Neural progenitor cell (in vitro differentiated cells): ENCODE measurements at regions not wholly inside any gene's neighbourhood (a gene's known extent, or its start where the extent isn't known, plus 50 kb on each side); places are given as distances from the start of the nearest gene placed in this dataset.

ENCODE experiments used
- CTCF ChIP-seq: fragments of 200-600 bp; sonication (generic); IDR thresholded peaks from 2 replicates; pipeline ENCODE4 v1.5.1; 2017; ENCODE audit warnings: antibody characterized with exemption, mild to moderate bottlenecking
- EZH2 ChIP-seq: fragments of 200-600 bp; sonication (generic); IDR thresholded peaks from 2 replicates; pipeline ENCODE4 v1.6.1; 2017; ENCODE audit warnings: antibody characterized with exemption, mild to moderate bottlenecking, moderate library complexity
- EZH2phosphoT487 ChIP-seq: fragments of 200-600 bp; sonication (generic); IDR thresholded peaks from 2 replicates; pipeline ENCODE4 v1.6.1; 2017; ENCODE audit warnings: antibody characterized with exemption

GRCh38 chr6:101341926-101342325 is 51.6 kb upstream of the GRIK2 start:
- TF ChIP-seq EZH2phosphoT487 (no peak), CTCF (no peak), EZH2 (no peak)
